H1 (cell line): ENCODE measurements at regions not wholly inside any gene's neighbourhood (a gene's known extent, or its start where the extent isn't known, plus 50 kb on each side); places are given as distances from the start of the nearest gene placed in this dataset.

Experiments
- CTCF ChIA-PET: fragments of 300-600 bp; sonication (Branson Sonifier 250); formaldehyde crosslinking; loops from one replicate; lab custom pipeline; 2021; ENCODE audit not compliant: partially characterized antibody; lab: Charles Lee
- POLR2A ChIA-PET: fragments of 300-600 bp; sonication (Branson Sonifier 250); formaldehyde crosslinking; loops from one replicate; lab custom pipeline; 2021; ENCODE audit warnings: inconsistent platforms; ENCODE audit not compliant: partially characterized antibody; lab: Charles Lee
- DNase-seq, 2 experiments: peaks; one replicate each; pipeline versions ENCODE4 v3.0.0 to v3.0.0-alpha.2; 2010 to 2022; ENCODE audit warnings: low spot score in 2 of 2, low read depth in 1 of 2, mixed read lengths in 1 of 2
- FAIRE-seq: peaks from 2 replicates; lab custom pipeline; 2011; peaks lifted over from hg19 to GRCh38; lab: Jason Lieb, UNC
- H2AFZ ChIP-seq: 2 replicates; pipeline ENCODE4 v1.8.1; 2012; ENCODE audit warnings: low read length, inconsistent platforms
- H2AK5ac ChIP-seq: 2 replicates; pipeline ENCODE4 v1.6.1; 2013; ENCODE audit warnings: low read depth, low read length
- H2BK120ac ChIP-seq: replicated peaks from 2 replicates; pipeline ENCODE3; 2013; ENCODE audit warnings: low read depth, low read length, inconsistent platforms
- H2BK12ac ChIP-seq: 2 replicates; pipeline ENCODE4 v1.6.1; 2013; ENCODE audit warnings: low read depth, low read length
- H2BK15ac ChIP-seq: 2 replicates; pipeline ENCODE4 v1.6.1; 2013; ENCODE audit warnings: low read length
- H2BK20ac ChIP-seq: 2 replicates; pipeline ENCODE4 v1.6.1; 2013; ENCODE audit warnings: low read length
- H2BK5ac ChIP-seq: 2 replicates; pipeline ENCODE4 v1.6.1; 2013; ENCODE audit warnings: low read depth, low read length
- H3K14ac ChIP-seq: 2 replicates; pipeline ENCODE4 v1.6.1; 2013; ENCODE audit warnings: inconsistent platforms; ENCODE audit not compliant: insufficient read length
- H3K18ac ChIP-seq: 2 replicates; pipeline ENCODE4 v1.6.1; 2013; ENCODE audit warnings: low read length; ENCODE audit errors: extremely low read depth
- H3K23ac ChIP-seq: 2 replicates; pipeline ENCODE4 v1.6.1; 2013; ENCODE audit warnings: inconsistent platforms; ENCODE audit not compliant: insufficient read length
- H3K23me2 ChIP-seq: 2 replicates; pipeline ENCODE4 v1.6.1; 2013; ENCODE audit warnings: low read depth, low read length
- H3K27ac ChIP-seq: 2 replicates; pipeline ENCODE4 v1.6.1; 2011; ENCODE audit warnings: low read depth, low read length, inconsistent platforms
- H3K27me3 ChIP-seq, 4 experiments: replicated peaks in 1 of 4; 1 replicate in 1 of 4; 2 replicates in 3 of 4; pipeline versions ENCODE4 v1.6.1 to v1.8.1; 2011 to 2013; ENCODE audit warnings: low read length in 3 of 4, mild to moderate bottlenecking in 3 of 4, inconsistent platforms in 2 of 4, mixed read lengths in 2 of 4, moderate library complexity in 1 of 4; ENCODE audit not compliant: control insufficient read depth in 3 of 4, insufficient read depth in 3 of 4; ENCODE audit errors: extremely low read depth in 1 of 4
- H3K36me3 ChIP-seq, 4 experiments: 2 replicates each; pipeline versions ENCODE4 v1.6.1 to v1.8.1; 2011 to 2013; ENCODE audit warnings: mild to moderate bottlenecking in 4 of 4, low read length in 3 of 4, moderate library complexity in 2 of 4, control low read depth in 1 of 4, inconsistent platforms in 1 of 4; ENCODE audit not compliant: insufficient read depth in 4 of 4, control insufficient read depth in 2 of 4
- H3K4ac ChIP-seq: replicated peaks from 2 replicates; pipeline ENCODE3; 2013; ENCODE audit warnings: low read length, low read depth, mixed read lengths, inconsistent platforms; ENCODE audit not compliant: insufficient read length
- H3K4me1 ChIP-seq, 4 experiments: replicated peaks in 1 of 4; 1 replicate in 1 of 4; 2 replicates in 3 of 4; pipeline versions ENCODE4 v1.6.1 to v1.8.1; 2011 to 2013; ENCODE audit warnings: low read length in 3 of 4, inconsistent platforms in 2 of 4, mixed read lengths in 1 of 4; ENCODE audit not compliant: insufficient read depth in 4 of 4, control insufficient read depth in 3 of 4
- H3K4me2 ChIP-seq, 2 experiments: 2 replicates each; pipeline versions ENCODE4 v1.6.1 to v1.8.1; 2011 to 2013; ENCODE audit warnings: low read depth in 2 of 2, low read length in 2 of 2, control low read depth in 1 of 2, inconsistent platforms in 1 of 2, mild to moderate bottlenecking in 1 of 2; ENCODE audit not compliant: insufficient read depth in 1 of 2
- H3K4me3 ChIP-seq, 4 experiments: fragments of 200-600, 300-600 bp in 1 of 4; sonication (generic), shearing (Covaris generic), sonication (Bioruptor Twin) in 1 of 4; 2 replicates each; pipeline versions ENCODE4 v1.5.1 to v1.8.1; 2011 to 2016; ENCODE audit warnings: low read length in 4 of 4, low read depth in 3 of 4, control low read depth in 2 of 4, inconsistent platforms in 2 of 4, mild to moderate bottlenecking in 2 of 4, mixed read lengths in 1 of 4, moderate library complexity in 1 of 4; ENCODE audit not compliant: insufficient read depth in 2 of 4; ENCODE audit errors: extremely low read depth in 1 of 4
- H3K56ac ChIP-seq: replicated peaks from 2 replicates; pipeline ENCODE3; 2013; ENCODE audit warnings: low read depth, mild to moderate bottlenecking, mixed read lengths, low read length, inconsistent platforms; ENCODE audit not compliant: insufficient read length
- H3K79me1 ChIP-seq: 2 replicates; pipeline ENCODE4 v1.6.1; 2013; ENCODE audit warnings: low read depth, low read length, control low read depth
- H3K79me2 ChIP-seq, 2 experiments: 2 replicates each; pipeline versions ENCODE4 v1.6.1 to v1.8.1; 2012 to 2013; ENCODE audit warnings: low read length in 2 of 2, mild to moderate bottlenecking in 2 of 2, inconsistent platforms in 1 of 2; ENCODE audit not compliant: insufficient read depth in 2 of 2, control insufficient read depth in 1 of 2
- H3K9ac ChIP-seq, 4 experiments: replicated peaks in 1 of 4; 1 replicate in 1 of 4; 2 replicates in 3 of 4; pipeline versions ENCODE4 v1.6.1 to v1.8.1; 2011 to 2013; ENCODE audit warnings: low read depth in 3 of 4, low read length in 3 of 4, control low read depth in 2 of 4, mild to moderate bottlenecking in 2 of 4, moderate library complexity in 2 of 4, inconsistent platforms in 1 of 4; ENCODE audit errors: extremely low read depth in 1 of 4
- H3K9me3 ChIP-seq, 2 experiments: 2 replicates each; pipeline versions ENCODE4 v1.6.1 to v1.8.1; 2012 to 2013; ENCODE audit warnings: mild to moderate bottlenecking in 2 of 2, moderate library complexity in 2 of 2, control low read depth in 1 of 2, inconsistent platforms in 1 of 2, low read depth in 1 of 2, low read length in 1 of 2, mixed read lengths in 1 of 2; ENCODE audit not compliant: insufficient read depth in 2 of 2
- H4K20me1 ChIP-seq, 2 experiments: replicated peaks in 1 of 2; 2 replicates each; pipeline versions ENCODE3 to v1.8.1; 2011 to 2013; ENCODE audit warnings: inconsistent platforms in 2 of 2, low read length in 2 of 2, mild to moderate bottlenecking in 1 of 2; ENCODE audit not compliant: insufficient read depth in 2 of 2, control insufficient read depth in 1 of 2
- H4K5ac ChIP-seq: 2 replicates; pipeline ENCODE4 v1.6.1; 2013; ENCODE audit warnings: low read length, low read depth, mixed read lengths, inconsistent platforms; ENCODE audit not compliant: insufficient read length
- H4K8ac ChIP-seq: 2 replicates; pipeline ENCODE4 v1.8.0; 2013; ENCODE audit warnings: mild to moderate bottlenecking, moderate library complexity, low read length, inconsistent platforms; ENCODE audit not compliant: insufficient read depth; ENCODE audit errors: extremely low read depth
- H4K91ac ChIP-seq: replicated peaks from 2 replicates; pipeline ENCODE3; 2013; ENCODE audit warnings: low read length, mixed read lengths, inconsistent platforms; ENCODE audit not compliant: insufficient read length
- CHD2 ChIP-seq: IDR thresholded peaks from 2 replicates; pipeline ENCODE4 v1.6.1; 2012; ENCODE audit warnings: low read length, improper control_type of control experiment
- KDM5A ChIP-seq: fragments of 200-600 bp; IDR thresholded peaks from 2 replicates; pipeline ENCODE4 v1.7.1; 2012; ENCODE audit warnings: mild to moderate bottlenecking, low read length, inconsistent platforms, mixed read lengths
- RBBP5 ChIP-seq: IDR thresholded peaks from 2 replicates; pipeline ENCODE4 v1.7.1; 2012; ENCODE audit warnings: low read depth, mild to moderate bottlenecking, inconsistent platforms, low read length, moderate library complexity, borderline replicate concordance
- SP1 ChIP-seq: IDR thresholded peaks from 2 replicates; pipeline ENCODE4 v1.6.1; 2011; ENCODE audit warnings: low read depth, low read length
- SP4 ChIP-seq: IDR thresholded peaks from 2 replicates; pipeline ENCODE4 v1.6.1; 2012; ENCODE audit warnings: low read length, inconsistent platforms
- TEAD4 ChIP-seq: IDR thresholded peaks from 2 replicates; pipeline ENCODE4 v1.6.1; 2012; ENCODE audit warnings: low read depth, low read length, inconsistent platforms, mixed read lengths
- WGBS, 2 experiments: shearing (Covaris generic) in 1 of 2; methylation state at CpG; one replicate each; pipeline versions ENCODE4 v1.1.6 to v1.1.7; 2013 to 2015; ENCODE audit warnings: low lambda C conversion rate in 2 of 2, mixed read lengths in 2 of 2, inconsistent platforms in 1 of 2, low coverage in 1 of 2, missing lambda C conversion rate in 1 of 2; ENCODE audit not compliant: insufficient replicate concordance in 2 of 2, insufficient coverage in 1 of 2, insufficient read length in 1 of 2; ENCODE audit errors: extremely low coverage in 1 of 2, missing lambda C conversion rate in 1 of 2; 5-methylcytosine and 5-hydroxymethylcytosine counted together

GRCh38 chr1:4877426-4877825, 223.0 kb downstream of the AJAP1 start:
- H4K5ac ChIP-seq: no peak overlapping the region
- no peak overlapping the region for H2AK5ac ChIP-seq
- H3K79me2 ChIP-seq: no peaks in the 10 kb centered on the region
- no peak overlapping the region for H3K4ac ChIP-seq
- DNase-seq: no peak
- H3K79me1 ChIP-seq: no peaks in the 10 kb centered on the region
- H3K23ac ChIP-seq: no peak overlapping the region
- H2BK15ac ChIP-seq: no peak overlapping the region
- no peaks in the 10 kb centered on the region for H3K9me3 ChIP-seq
- H2BK5ac ChIP-seq: no peak overlapping the region
- no peak for TF ChIP-seq TEAD4
- TF ChIP-seq KDM5A: no peak
- TF ChIP-seq SP1: no peak
- no peak for TF ChIP-seq CHD2
- no peak for TF ChIP-seq SP4
- no peak for TF ChIP-seq RBBP5
- H3K14ac ChIP-seq: no peak overlapping the region
- no peaks in the 10 kb centered on the region for H3K27me3 ChIP-seq
- WGBS, 2 experiments: 96% methylated on average over 3 of the region's 3 CpGs; no CpG with 5 or more reads in 1 of the 2 experiments
- POLR2A ChIA-PET: no interaction called here
- no peak overlapping the region for H2BK20ac ChIP-seq
- no peaks in the 10 kb centered on the region for H4K20me1 ChIP-seq
- H2BK120ac ChIP-seq: no peak overlapping the region
- no peak overlapping the region for H2BK12ac ChIP-seq
- no peaks in the 10 kb centered on the region; the same call in 1 of the 2 replicates for H3K23me2 ChIP-seq
- no peak overlapping the region for H3K18ac ChIP-seq
- CTCF ChIA-PET: no interaction called here
- no peak overlapping the region for H4K91ac ChIP-seq
- H3K36me3 ChIP-seq: no peaks in the 10 kb centered on the region
- H3K4me2 ChIP-seq: no peak overlapping the region
- H3K4me3 ChIP-seq: no peak overlapping the region
- peaks cover 0 to 3% (median under 1%) of the 10 kb centered on the region in 4 experiments; a peak in 2 of 7 replicates for H3K4me1 ChIP-seq
- no peak for FAIRE-seq
- no peak overlapping the region for H3K27ac ChIP-seq
- no peak overlapping the region for H3K9ac ChIP-seq
- H4K8ac ChIP-seq: no peak overlapping the region
- no peak overlapping the region for H3K56ac ChIP-seq
- H2AFZ ChIP-seq: no peak overlapping the region
